Erythroblast (primary cell): ENCODE measurements at regions not wholly inside any gene's neighbourhood (a gene's known extent, or its start where the extent isn't known, plus 50 kb on each side); places are given as distances from the start of the nearest gene placed in this dataset.

Source experiments
- DNase-seq, 2 experiments: peaks; one replicate each; lab custom pipeline; 2025; lab: John Stamatoyannopoulos, UW
- GATA1 ChIP-seq: IDR thresholded peaks from 2 replicates; pipeline ENCODE4 v1.6.1; 2011; ENCODE audit warnings: low read depth, mild to moderate bottlenecking, control low read depth, low read length, moderate library complexity
- POLR2A ChIP-seq: IDR thresholded peaks from 2 replicates; pipeline ENCODE4 v1.6.1; 2011; ENCODE audit warnings: mild to moderate bottlenecking, low read length

DNA sequence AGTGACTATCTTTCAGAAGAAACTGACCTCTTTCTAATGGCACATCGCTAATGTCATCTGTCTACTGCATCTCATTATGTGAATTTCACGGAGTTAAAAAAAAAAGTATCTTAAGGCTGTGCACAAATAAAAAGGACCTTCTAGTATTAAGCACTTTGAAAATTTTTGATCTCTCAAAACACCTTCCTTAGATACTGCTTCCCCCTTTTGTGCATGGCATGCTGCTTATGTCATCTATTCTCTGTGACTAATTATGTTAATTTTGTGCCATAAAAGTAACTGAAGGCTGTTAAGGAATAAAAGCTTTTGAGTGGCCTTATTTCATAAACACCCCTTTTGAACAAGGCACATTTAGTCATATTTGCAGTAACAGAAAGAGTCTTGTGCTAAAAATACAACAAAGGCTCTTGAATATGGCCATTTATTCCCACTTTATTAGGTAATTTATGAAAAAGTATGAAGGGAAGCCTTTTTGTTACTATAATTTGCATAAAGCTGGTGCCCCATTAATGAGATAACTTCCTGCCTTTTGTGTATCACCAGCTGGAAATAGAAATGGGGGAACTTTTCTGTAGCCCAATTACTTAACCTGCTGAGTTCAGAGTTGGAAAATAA lies 1412.0 kb upstream of the ZEB2 start:
- TF ChIP-seq POLR2A (no peak), GATA1 (no peak)
- no peak for DNase-seq

GRCh38 chr2:145930318-145930717 lies 1410.4 kb upstream of the ZEB2 start:
- TF ChIP-seq POLR2A (no peak), GATA1 (no peak)
- no peak for DNase-seq

- TF ChIP-seq POLR2A: no peak
- no peak for TF ChIP-seq GATA1
- peak in 1 of 2 experiments; percentile 21 for DNase-seq
These were observed 1407.4 kb upstream of the ZEB2 start for GRCh38 chr2:145927131-145927950.

- DNase-seq: no peak
- no peak for TF ChIP-seq POLR2A
- TF ChIP-seq GATA1: no peak
These were observed 1405.7 kb upstream of the ZEB2 start for GRCh38 chr2:145925591-145925990.

GRCh38 chr2:145919477-145919876 lies 1399.6 kb upstream of the ZEB2 start:
- no peak for TF ChIP-seq POLR2A
- TF ChIP-seq GATA1: no peak

GRCh38 chr2:145918951-145919350 lies 1399.0 kb upstream of the ZEB2 start:
- no peak for DNase-seq
- TF ChIP-seq GATA1 (no peak), POLR2A (no peak)

More at GRCh38 chr2:145919477-145919876, 1399.6 kb upstream of the ZEB2 start:
- no peak for DNase-seq

DNA sequence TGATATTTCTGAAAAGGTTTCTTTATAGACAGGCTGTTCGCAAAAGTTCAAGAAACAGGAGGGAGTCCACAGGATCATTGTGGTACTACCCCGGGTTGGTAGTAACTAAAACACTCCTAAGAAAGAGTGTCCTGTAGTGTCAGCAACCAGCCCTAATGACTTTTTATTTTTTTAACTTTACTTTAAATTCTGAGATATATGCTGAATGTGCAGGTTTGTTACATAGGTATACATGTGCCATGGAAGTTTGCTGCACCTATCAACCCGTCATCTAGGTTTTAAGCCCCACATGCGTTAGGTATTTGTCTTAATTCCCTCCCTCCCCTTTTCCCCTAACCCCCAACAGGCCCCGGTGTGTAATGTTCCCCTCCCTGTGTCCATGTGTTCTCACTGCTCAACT lies 1396.9 kb upstream of the ZEB2 start:
- no peak for DNase-seq
- TF ChIP-seq GATA1 (no peak), POLR2A (no peak)

DNA sequence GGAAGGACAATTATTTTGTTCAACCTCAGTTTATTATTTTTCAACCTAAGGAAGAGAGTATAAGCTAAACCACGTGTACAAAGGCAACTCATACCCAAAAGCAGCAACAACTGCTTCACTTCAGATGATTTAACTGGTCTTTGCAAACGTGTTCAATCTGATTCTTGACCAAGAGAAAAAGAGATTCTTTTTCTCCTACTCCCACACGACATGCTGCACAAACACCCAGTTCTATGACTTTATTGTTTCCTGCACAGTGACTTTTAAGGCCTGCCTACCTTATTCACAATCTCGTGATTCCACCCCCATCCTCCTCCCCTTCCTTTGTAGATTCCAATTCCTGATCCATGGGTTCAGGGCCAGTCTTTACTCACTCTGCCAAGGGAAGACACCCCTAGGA lies 1394.8 kb upstream of the ZEB2 start:
- no peak for DNase-seq
- TF ChIP-seq POLR2A: no peak

- no peak for DNase-seq
- no peak for TF ChIP-seq GATA1
- TF ChIP-seq POLR2A: no peak
These were observed 1390.5 kb upstream of the ZEB2 start for GRCh38 chr2:145910416-145910815.

DNA sequence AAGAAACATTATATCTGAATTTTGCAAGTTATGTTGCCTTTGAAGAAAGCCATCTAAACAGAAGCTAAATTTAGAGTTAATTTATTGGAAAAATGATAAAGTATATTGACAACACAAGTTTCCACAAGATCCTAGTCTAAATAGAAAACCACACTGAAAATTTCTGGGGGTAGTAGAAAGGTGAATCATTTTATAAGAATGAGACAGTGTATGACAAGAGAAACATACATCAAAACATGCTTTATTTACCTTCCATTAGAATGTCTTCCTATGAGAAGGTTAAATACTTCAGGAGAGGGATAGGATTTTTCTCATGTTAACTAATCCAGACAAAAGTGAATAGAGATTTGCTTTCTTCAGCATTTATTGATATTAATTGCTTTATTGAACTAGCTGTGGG lies 1389.8 kb upstream of the ZEB2 start:
- TF ChIP-seq POLR2A (no peak), GATA1 (no peak)
- no peak for DNase-seq

- DNase-seq: no peak
- TF ChIP-seq POLR2A (no peak), GATA1 (no peak)
These were observed 1389.3 kb upstream of the ZEB2 start for GRCh38 chr2:145909175-145909755.

GRCh38 chr2:145906354-145906753 lies 1386.4 kb upstream of the ZEB2 start:
- TF ChIP-seq POLR2A: no peak
- no peak for TF ChIP-seq GATA1
- no peak for DNase-seq

DNA sequence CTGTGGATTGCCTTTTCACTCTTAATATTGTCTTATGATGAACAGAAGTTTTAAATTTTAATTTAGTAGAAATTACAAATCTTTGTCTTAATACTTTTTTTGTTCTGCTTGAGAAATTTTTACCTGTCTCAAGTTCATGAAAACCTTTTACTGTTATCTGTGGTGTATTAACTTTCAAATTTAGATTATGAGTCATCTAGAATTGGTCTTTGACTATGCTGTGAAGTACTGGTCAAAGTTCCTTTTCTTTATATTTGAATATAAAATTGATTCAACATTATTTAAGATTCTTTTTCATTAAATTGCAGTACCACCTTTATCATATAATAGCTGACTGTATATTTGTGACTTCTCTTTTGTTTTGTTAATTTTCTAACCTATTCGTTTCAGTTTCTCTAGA lies 1385.5 kb upstream of the ZEB2 start:
- no peak for TF ChIP-seq GATA1
- no peak for TF ChIP-seq POLR2A

DNA sequence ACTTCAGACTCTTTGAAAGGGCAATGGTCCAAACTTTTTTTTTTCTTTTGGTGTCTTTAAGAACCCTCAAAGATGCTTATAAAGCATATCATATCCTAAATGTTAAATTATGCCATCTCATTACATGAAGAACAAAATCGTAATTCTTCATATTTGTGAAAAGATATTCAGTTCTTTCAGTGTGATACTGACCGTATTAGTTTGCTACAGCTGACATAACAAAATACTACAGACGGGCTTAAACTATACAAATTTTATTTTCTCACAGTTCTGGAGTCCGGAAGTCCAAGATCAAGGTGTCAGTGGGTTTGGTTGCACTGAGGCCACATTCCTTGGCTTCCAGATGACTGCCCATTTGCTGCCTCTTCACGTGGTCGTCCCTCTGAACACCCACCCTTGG lies 1377.2 kb upstream of the ZEB2 start:
- TF ChIP-seq GATA1 (no peak), POLR2A (no peak)
- no peak for DNase-seq

More for the DNA sequence above, 1385.5 kb upstream of the ZEB2 start:
- no peak for DNase-seq
